ENCODE measurements at regions not wholly inside any gene's neighbourhood (a gene's known extent, or its start where the extent isn't known, plus 50 kb on each side); places are given as distances from the start of the nearest gene placed in this dataset.

DNA sequence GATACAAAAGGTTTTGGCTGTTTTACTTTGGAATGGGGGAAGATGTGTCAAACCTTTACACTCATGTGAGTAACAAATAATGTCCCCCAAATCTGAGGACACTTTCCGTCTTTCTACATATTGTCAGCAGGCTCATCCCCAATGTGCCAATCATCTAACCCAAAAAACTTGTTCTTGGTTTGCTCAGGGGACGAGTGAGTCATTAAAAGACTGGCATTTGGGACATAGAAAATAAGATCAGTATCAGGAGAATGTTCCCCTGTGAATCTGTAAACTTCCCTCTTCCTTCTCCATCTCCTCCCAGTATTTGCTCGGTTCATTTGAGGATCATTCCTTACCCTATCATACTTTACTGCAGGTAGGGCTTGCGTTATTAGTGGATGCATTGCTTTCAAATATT is 194.1 kb upstream of the RUNX1 start (continued):
- TF ChIP-seq PBX3 (IDR thresholded peaks at IDR 0.05) (no peak), RCOR1 (IDR thresholded peaks at IDR 0.05; ENCODE audit: low read length) (no peak), MEF2A (IDR thresholded peaks at IDR 0.05; ENCODE audit: borderline replicate concordance, low read depth) (no peak), FOXJ3 (CRISPR knock-in tag; IDR thresholded peaks at IDR 0.05) (no peak), GATA2 (CRISPR knock-in tag; IDR thresholded peaks at IDR 0.05) (no peak), SIN3A (IDR thresholded peaks at IDR 0.05; ENCODE audit: borderline replicate concordance, low read depth, low read length) (no peak), SMC3 (IDR thresholded peaks at IDR 0.05; ENCODE audit: low read depth, low read length) (no peak)

- Histone ChIP-seq H3K9me2 (no peaks in the 10 kb centered on the region), H2AFZ (ENCODE audit: low read depth) (no peak overlapping the region; the same call in 1 of the 2 replicates), H3K27me3 (ENCODE audit: insufficient read depth) (no peaks in the 10 kb centered on the region), H3K27ac (ENCODE audit: low read depth in 2 of 2, low read length in 1 of 2) (no peak overlapping the region), H3K9ac (no peak overlapping the region), H3K4me2 (no peak overlapping the region), H4K20me1 (ENCODE audit: insufficient read depth) (no peaks in the 10 kb centered on the region), H3F3A (replicated peaks; ENCODE audit: insufficient read depth) (no peaks in the 10 kb centered on the region), H3K9me3 (no peaks in the 10 kb centered on the region), H3K4me1 (ENCODE audit: control insufficient read depth in 1 of 2, insufficient read depth in 2 of 2, low read depth in 1 of 2, low read length in 1 of 2) (peaks cover 0 to 6% of the 10 kb centered on the region in 2 experiments; a peak in 1 of 4 replicates), H3K4me3 (ENCODE audit: low read depth in 2 of 2, low read length in 1 of 2) (peak overlapping the region in 1 of 2 experiments; percentile 9; a peak in 1 of 4 replicates), H3K79me2 (ENCODE audit: insufficient read depth) (no peaks in the 10 kb centered on the region), H3K36me3 (replicated peaks in 1 of 2; ENCODE audit: control insufficient read depth in 1 of 2, insufficient read depth in 2 of 2, low read length in 1 of 2) (no peaks in the 10 kb centered on the region)
- DNase-seq: peak; percentile 25
- POLR2A ChIA-PET: no interaction called here
- whole genome bisulfite sequencing (ENCODE audit: low lambda C conversion rate): 36% methylated on average over 9 of the region's 9 CpGs
- TF ChIP-seq YY1 (IDR thresholded peaks at IDR 0.05; ENCODE audit: low read depth) (no peak), FOSL2 (IDR thresholded peaks at IDR 0.05; ENCODE audit: borderline replicate concordance, low read depth) (no peak), SIN3A (IDR thresholded peaks at IDR 0.05; ENCODE audit: borderline replicate concordance, low read depth, low read length) (no peak), EP300 (IDR thresholded peaks at IDR 0.05; ENCODE audit: borderline replicate concordance in 1 of 2, low read depth in 1 of 2, low read length in 1 of 2) (no peak), GABPA (IDR thresholded peaks at IDR 0.05; ENCODE audit: low read depth) (no peak), USF2 (IDR thresholded peaks at IDR 0.05; ENCODE audit: borderline replicate concordance, low read depth, low read length) (no peak), MXI1 (IDR thresholded peaks at IDR 0.05; ENCODE audit: low read depth, low read length) (no peak), TAF1 (IDR thresholded peaks at IDR 0.05; ENCODE audit: borderline replicate concordance, low read depth, low read length) (no peak), GATA2 (CRISPR knock-in tag; IDR thresholded peaks at IDR 0.05) (no peak), ELF1 (IDR thresholded peaks at IDR 0.05) (no peak)
- TF ChIP-seq, protein P1, sequence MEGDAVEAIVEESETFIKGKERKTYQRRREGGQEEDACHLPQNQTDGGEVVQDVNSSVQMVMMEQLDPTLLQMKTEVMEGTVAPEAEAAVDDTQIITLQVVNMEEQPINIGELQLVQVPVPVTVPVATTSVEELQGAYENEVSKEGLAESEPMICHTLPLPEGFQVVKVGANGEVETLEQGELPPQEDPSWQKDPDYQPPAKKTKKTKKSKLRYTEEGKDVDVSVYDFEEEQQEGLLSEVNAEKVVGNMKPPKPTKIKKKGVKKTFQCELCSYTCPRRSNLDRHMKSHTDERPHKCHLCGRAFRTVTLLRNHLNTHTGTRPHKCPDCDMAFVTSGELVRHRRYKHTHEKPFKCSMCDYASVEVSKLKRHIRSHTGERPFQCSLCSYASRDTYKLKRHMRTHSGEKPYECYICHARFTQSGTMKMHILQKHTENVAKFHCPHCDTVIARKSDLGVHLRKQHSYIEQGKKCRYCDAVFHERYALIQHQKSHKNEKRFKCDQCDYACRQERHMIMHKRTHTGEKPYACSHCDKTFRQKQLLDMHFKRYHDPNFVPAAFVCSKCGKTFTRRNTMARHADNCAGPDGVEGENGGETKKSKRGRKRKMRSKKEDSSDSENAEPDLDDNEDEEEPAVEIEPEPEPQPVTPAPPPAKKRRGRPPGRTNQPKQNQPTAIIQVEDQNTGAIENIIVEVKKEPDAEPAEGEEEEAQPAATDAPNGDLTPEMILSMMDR (IDR thresholded peaks at IDR 0.05): no peak
- CTCF ChIA-PET: no interaction called here
These were observed 190.7 kb upstream of the RUNX1 start for GRCh38 chr21:35239811-35240219.

Data from SK-N-SH (cell line).